ENCODE measurements at regions not wholly inside any gene's neighbourhood (a gene's known extent, or its start where the extent isn't known, plus 50 kb on each side); places are given as distances from the start of the nearest gene placed in this dataset.

DNA sequence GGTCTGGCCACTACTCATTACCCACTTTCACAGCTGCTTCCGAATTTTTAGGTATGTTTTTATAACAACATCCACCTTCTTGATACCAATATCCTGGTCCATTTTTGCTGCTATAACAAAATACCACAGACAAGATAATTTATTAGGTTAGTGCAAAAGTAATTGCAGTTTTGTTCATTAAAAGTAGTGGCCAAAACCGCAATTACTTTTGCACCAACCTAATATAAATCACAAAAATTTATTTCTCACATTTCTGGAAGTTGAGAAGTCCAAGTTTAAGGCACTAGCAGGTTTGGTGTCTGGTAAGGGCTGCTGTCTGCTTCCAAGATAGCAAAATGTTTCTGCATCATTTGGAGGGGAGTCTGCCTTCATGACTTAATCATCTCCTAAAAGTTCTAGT lies 624.7 kb upstream of the ALCAM start:
- Histone ChIP-seq H3K79me2 (ENCODE audit: control insufficient read depth, insufficient read depth, low read length) (no peaks in the 10 kb centered on the region), H2AFZ (ENCODE audit: control insufficient read depth, low read length) (no peak overlapping the region), H3K9me3 (ENCODE audit: control insufficient read depth, low read depth, low read length) (no peaks in the 10 kb centered on the region), H3K27ac (ENCODE audit: control insufficient read depth, insufficient read depth, low read length) (no peak overlapping the region), H3K9ac (ENCODE audit: control insufficient read depth, extremely low read depth, insufficient read depth, low read length) (no peak overlapping the region), H3K4me2 (ENCODE audit: control insufficient read depth, extremely low read depth, insufficient read depth, low read depth, low read length) (no peak overlapping the region), H3K27me3 (ENCODE audit: control insufficient read depth, extremely low read depth, insufficient read depth, low read length) (no peaks in the 10 kb centered on the region), H4K20me1 (ENCODE audit: control insufficient read depth, extremely low read depth, insufficient read depth, low read length) (no peaks in the 10 kb centered on the region), H3K9me1 (ENCODE audit: control insufficient read depth, extremely low read depth, insufficient read depth, low read length) (no peaks in the 10 kb centered on the region), H3K4me3 (ENCODE audit: control insufficient read depth in 2 of 3, extremely low read depth in 1 of 3, insufficient read depth in 2 of 3, low read depth in 1 of 3, low read length in 3 of 3) (no peak overlapping the region), H3K36me3 (ENCODE audit: control insufficient read depth in 2 of 2, extremely low read depth in 1 of 2, insufficient read depth in 2 of 2, low read length in 2 of 2) (no peaks in the 10 kb centered on the region), H3K4me1 (ENCODE audit: control insufficient read depth, extremely low read depth, insufficient read depth, low read length) (no peaks in the 10 kb centered on the region)
- FAIRE-seq (no peak), DNase-seq (ENCODE audit: low read depth, low spot score) (no peak)
- dilution Hi-C loops (cut with MboI; ENCODE audit: extremely low pct_ligation_motif_present, low sequenced_read_pairs), result no loop called here
- no peak for TF ChIP-seq EZH2 (IDR thresholded peaks at IDR 0.05; ENCODE audit: low read length)
- TF ChIP-seq, protein P1, sequence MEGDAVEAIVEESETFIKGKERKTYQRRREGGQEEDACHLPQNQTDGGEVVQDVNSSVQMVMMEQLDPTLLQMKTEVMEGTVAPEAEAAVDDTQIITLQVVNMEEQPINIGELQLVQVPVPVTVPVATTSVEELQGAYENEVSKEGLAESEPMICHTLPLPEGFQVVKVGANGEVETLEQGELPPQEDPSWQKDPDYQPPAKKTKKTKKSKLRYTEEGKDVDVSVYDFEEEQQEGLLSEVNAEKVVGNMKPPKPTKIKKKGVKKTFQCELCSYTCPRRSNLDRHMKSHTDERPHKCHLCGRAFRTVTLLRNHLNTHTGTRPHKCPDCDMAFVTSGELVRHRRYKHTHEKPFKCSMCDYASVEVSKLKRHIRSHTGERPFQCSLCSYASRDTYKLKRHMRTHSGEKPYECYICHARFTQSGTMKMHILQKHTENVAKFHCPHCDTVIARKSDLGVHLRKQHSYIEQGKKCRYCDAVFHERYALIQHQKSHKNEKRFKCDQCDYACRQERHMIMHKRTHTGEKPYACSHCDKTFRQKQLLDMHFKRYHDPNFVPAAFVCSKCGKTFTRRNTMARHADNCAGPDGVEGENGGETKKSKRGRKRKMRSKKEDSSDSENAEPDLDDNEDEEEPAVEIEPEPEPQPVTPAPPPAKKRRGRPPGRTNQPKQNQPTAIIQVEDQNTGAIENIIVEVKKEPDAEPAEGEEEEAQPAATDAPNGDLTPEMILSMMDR (optimal IDR thresholded peaks at IDR 0.05 in 1 of 3, IDR thresholded peaks at IDR 0.05 in 1 of 3, conservative IDR thresholded peaks at IDR 0.05 in 1 of 3; ENCODE audit: extremely low read depth in 1 of 3, insufficient read depth in 2 of 3, low read length in 3 of 3), result no peak

DNA sequence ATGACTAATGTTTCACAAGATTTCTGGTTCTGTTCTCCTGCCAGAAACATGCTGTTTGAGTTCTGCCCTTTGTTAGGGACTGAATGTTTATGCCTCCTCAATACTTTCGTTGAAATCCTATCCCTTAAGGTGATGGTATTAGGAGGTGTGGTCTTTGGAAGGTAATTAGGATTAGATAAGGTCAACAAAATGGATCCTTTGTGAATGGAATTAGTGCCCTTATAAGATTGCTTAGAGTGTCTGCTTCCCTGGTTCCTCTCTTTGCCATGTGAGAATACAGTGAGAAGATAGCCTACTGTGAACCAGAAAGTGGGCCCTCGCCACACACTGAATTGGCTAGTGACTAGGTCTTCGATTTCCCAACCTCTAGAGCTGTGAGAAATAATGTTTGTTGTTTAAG lies 621.4 kb upstream of the ALCAM start:
- TF ChIP-seq, protein P1 (optimal IDR thresholded peaks at IDR 0.05 in 1 of 3, IDR thresholded peaks at IDR 0.05 in 1 of 3, conservative IDR thresholded peaks at IDR 0.05 in 1 of 3; ENCODE audit: extremely low read depth in 1 of 3, insufficient read depth in 2 of 3, low read length in 3 of 3), result no peak
- Histone ChIP-seq H2AFZ (ENCODE audit: control insufficient read depth, low read length) (no peak overlapping the region), H3K36me3 (ENCODE audit: control insufficient read depth in 2 of 2, extremely low read depth in 1 of 2, insufficient read depth in 2 of 2, low read length in 2 of 2) (no peaks in the 10 kb centered on the region), H4K20me1 (ENCODE audit: control insufficient read depth, extremely low read depth, insufficient read depth, low read length) (no peaks in the 10 kb centered on the region), H3K27me3 (ENCODE audit: control insufficient read depth, extremely low read depth, insufficient read depth, low read length) (no peaks in the 10 kb centered on the region), H3K9ac (ENCODE audit: control insufficient read depth, extremely low read depth, insufficient read depth, low read length) (no peak overlapping the region), H3K9me1 (ENCODE audit: control insufficient read depth, extremely low read depth, insufficient read depth, low read length) (no peaks in the 10 kb centered on the region), H3K4me2 (ENCODE audit: control insufficient read depth, extremely low read depth, insufficient read depth, low read depth, low read length) (no peak overlapping the region), H3K4me3 (ENCODE audit: control insufficient read depth in 2 of 3, extremely low read depth in 1 of 3, insufficient read depth in 2 of 3, low read depth in 1 of 3, low read length in 3 of 3) (no peak overlapping the region), H3K27ac (ENCODE audit: control insufficient read depth, insufficient read depth, low read length) (no peak overlapping the region), H3K9me3 (ENCODE audit: control insufficient read depth, low read depth, low read length) (no peaks in the 10 kb centered on the region), H3K4me1 (ENCODE audit: control insufficient read depth, extremely low read depth, insufficient read depth, low read length) (no peaks in the 10 kb centered on the region), H3K79me2 (ENCODE audit: control insufficient read depth, insufficient read depth, low read length) (no peaks in the 10 kb centered on the region)
- DNase-seq (ENCODE audit: low read depth, low spot score) (no peak), FAIRE-seq (no peak)
- dilution Hi-C loops (cut with MboI; ENCODE audit: extremely low pct_ligation_motif_present, low sequenced_read_pairs), result no loop called here
